ENCODE measurements at regions not wholly inside any gene's neighbourhood (a gene's known extent, or its start where the extent isn't known, plus 50 kb on each side); places are given as distances from the start of the nearest gene placed in this dataset.

- Histone ChIP-seq H3K4me1 (replicated peaks in 1 of 2; ENCODE audit: control insufficient read depth in 2 of 2, insufficient read depth in 2 of 2, low read length in 2 of 2) (peaks cover 0 to 3% of the 10 kb centered on the region in 2 experiments; a peak in 2 of 5 replicates), H3K9ac (ENCODE audit: insufficient read depth in 1 of 2, low read depth in 2 of 2, low read length in 2 of 2) (no peak overlapping the region), H3K9me1 (ENCODE audit: control insufficient read depth, insufficient read depth, low read length) (no peaks in the 10 kb centered on the region), H3K27me3 (ENCODE audit: control insufficient read depth in 2 of 2, insufficient read depth in 2 of 2, low read length in 2 of 2) (no peaks in the 10 kb centered on the region), H3K36me3 (ENCODE audit: control insufficient read depth, insufficient read depth, low read length) (no peaks in the 10 kb centered on the region), H4K20me1 (replicated peaks; ENCODE audit: control insufficient read depth, insufficient read depth, low read length) (no peaks in the 10 kb centered on the region), H3K4me3 (no peak overlapping the region), H3K4me2 (ENCODE audit: insufficient read depth, low read length) (no peak overlapping the region), H3K79me2 (ENCODE audit: control insufficient read depth, insufficient read depth, low read length) (no peaks in the 10 kb centered on the region), H3K27ac (ENCODE audit: extremely low read depth, low read depth, low read length) (no peak overlapping the region), H2AFZ (ENCODE audit: low read depth, low read length) (no peak overlapping the region), H3K9me3 (replicated peaks; ENCODE audit: control insufficient read depth, insufficient read depth, low read depth, low read length) (no peaks in the 10 kb centered on the region)
- in situ Hi-C loops (cut with MboI) = no loop called here
- 2% methylated on average over 25 of the region's 27 CpGs for WGBS (ENCODE audit: insufficient coverage, low coverage, missing lambda C conversion rate)
- BruUV-seq (replicated peaks) = no TSS peak
- intact Hi-C loops (cut with micrococcal nuclease) = no loop called here
- POLR2A ChIA-PET = interaction anchor here (0.6 kb wide), 1 partner anchor 181 kb away, joined by 3 read pairs; no protein-coding TSS in a partner anchor
- CTCF ChIA-PET (ENCODE audit: low intra/inter-chr PET ratio) = no interaction called here
- DNase-seq (ENCODE audit: extremely low read depth in 1 of 4, low spot score in 3 of 4) (no peak), ATAC-seq (no peak), FAIRE-seq (no peak)
- no peak for TF ChIP-seq EP400 (IDR thresholded peaks at IDR 0.05)
- TF ChIP-seq ZNF507 (tag; conservative IDR thresholded peaks at IDR 0.05) = no peak
- no peak for TF ChIP-seq THAP12 (CRISPR knock-in tag; IDR thresholded peaks at IDR 0.05)
- TF ChIP-seq LARP7 (IDR thresholded peaks at IDR 0.05) = no peak
- TF ChIP-seq KLF13 (tag; IDR thresholded peaks at IDR 0.05; ENCODE audit: borderline replicate concordance, low read depth) = no peak
- TF ChIP-seq CREB1 (IDR thresholded peaks at IDR 0.05) = no peak
- no peak for TF ChIP-seq CREB1 (CRISPR knock-in tag; IDR thresholded peaks at IDR 0.05)
- TF ChIP-seq SNIP1 (IDR thresholded peaks at IDR 0.05; ENCODE audit: low read depth) = no peak
- TF ChIP-seq, protein P1, sequence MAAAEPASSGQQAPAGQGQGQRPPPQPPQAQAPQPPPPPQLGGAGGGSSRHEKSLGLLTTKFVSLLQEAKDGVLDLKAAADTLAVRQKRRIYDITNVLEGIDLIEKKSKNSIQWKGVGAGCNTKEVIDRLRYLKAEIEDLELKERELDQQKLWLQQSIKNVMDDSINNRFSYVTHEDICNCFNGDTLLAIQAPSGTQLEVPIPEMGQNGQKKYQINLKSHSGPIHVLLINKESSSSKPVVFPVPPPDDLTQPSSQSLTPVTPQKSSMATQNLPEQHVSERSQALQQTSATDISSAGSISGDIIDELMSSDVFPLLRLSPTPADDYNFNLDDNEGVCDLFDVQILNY (CRISPR knock-in tag; IDR thresholded peaks at IDR 0.05) = no peak
- no peak for TF ChIP-seq REST (IDR thresholded peaks at IDR 0.05; ENCODE audit: borderline replicate concordance)
- TF ChIP-seq REST (CRISPR knock-in tag; IDR thresholded peaks at IDR 0.05; ENCODE audit: low read depth) = no peak
- no peak for TF ChIP-seq MYNN (IDR thresholded peaks at IDR 0.05)
- TF ChIP-seq MYNN (CRISPR knock-in tag; IDR thresholded peaks at IDR 0.05) = no peak
These were observed 772.5 kb upstream of the ALG10B start for GRCh38 chr12:37543966-37544668.
